T1000 (cell line): ENCODE measurements at regions not wholly inside any gene's neighbourhood (a gene's known extent, or its start where the extent isn't known, plus 50 kb on each side); places are given as distances from the start of the nearest gene placed in this dataset.

ENCODE experiments used
- DNase-seq: peaks from one replicate; lab custom pipeline; 2025; ENCODE audit warnings: mixed read lengths; lab: John Stamatoyannopoulos, UW

DNA sequence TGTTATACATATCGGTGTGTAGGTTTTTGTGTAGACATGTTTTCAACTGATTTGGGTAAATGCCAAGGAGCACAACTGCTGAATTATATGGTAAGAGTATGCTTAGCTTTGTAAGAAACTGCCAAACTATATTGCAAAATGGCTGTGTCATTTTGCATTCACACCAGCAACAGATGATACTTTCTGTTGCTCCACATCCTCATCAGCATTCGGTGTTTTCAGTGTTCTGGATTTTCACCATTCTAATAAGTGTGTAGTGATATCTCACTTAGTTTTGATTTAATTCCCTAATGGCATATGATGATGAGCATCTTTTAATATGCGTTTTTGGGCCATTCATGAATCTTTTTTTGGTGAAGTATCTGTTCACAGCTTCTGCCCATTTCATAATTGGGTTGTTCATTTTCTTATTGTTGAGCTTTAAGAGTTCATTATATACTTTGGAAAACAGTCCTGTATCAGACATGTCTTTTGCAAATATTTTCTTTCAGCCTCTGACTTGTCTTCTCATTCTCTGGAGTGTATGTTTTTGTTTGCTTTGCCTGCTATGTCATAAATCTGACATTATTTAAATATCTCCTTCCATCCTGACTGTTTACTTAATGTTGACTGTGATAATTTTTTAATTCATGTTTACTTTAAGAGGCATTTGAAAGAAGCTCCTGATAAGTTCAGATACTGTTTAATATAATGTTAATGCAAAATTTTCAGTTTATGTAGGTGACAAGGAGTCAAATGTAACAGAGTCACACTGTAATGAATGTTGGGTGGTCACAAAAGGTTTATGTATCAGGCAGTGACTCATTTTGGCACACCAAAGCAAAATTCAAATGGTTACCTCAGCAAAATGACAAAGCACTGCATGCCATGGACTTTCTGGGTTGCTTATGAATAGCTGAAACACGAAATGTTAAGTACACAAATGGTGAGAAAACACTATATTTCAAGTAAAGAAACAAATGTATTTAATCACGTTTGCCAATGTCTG, 181.1 kb upstream of the DAB2 start:
- DNase-seq, result no peak

DNA sequence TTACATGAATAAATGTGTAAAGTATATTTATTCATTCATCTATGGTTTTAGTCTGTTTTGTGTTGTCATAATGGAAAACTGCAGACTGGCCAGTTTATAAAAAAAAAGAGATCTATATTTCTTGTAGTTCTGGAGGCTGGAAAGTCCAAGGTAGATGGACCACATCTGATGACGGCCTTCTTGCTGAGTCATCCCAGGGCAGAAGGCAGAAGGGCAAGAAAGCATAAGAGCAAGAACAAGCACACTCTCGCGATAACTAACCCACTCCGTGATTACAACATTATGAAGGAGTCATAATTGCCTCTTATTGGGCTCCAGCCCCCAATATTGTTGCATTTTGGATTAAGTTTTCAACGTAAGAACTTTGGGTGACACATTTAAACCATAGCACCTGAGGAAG, 180.4 kb upstream of the DAB2 start:
- no peak for DNase-seq

DNA sequence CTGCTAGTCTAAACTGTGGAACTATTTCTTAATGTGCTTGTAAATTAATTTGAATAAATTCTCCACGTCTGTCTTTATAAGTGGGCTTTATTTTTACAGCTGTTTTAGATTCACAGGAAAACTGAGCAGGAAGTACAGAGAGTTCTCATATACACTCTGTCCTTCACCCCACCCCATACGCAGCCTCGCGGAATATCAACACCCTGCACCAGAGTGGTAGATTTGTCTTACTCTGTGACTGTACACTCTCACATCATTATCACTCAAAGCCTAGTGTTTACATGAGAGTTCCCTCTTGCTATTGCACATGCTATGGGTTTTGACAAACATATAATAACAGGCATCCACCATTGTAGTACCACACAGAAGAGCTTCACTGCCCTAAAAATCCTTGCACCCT, 179.7 kb upstream of the DAB2 start:
- no peak for DNase-seq

DNA sequence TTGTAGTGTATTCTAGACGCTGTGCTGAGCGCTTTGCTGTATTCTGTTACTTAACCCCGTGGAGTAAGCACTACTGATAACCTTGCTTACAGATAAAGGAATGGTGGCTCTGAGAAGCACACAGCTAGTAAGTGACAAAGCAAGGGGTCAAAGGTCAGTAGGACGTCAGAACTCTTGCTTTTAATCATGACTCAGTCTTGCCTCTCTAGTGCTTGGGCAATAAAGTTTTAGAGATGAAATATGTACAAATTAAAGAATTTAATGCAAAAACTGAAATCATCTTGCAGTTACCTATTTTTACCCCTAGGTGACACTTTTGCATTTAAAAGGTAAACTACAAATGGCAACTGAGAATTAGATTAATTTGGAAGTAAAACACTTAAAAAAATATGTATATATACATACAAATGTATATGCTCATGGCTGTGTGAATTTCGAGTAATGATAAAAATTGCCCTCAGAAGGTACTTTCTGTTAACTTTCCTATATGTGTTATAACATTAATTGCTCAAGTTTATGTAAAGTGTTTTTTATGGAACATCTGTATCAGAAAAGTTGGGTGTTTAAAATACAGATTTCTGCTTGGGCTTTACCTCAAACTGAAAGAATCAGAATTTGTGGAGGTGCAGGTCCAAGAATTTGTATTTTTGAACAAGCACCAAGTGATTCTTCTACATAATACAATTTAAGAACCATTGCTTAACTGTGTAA, 175.1 kb upstream of the DAB2 start:
- DNase-seq, result no peak

DNA sequence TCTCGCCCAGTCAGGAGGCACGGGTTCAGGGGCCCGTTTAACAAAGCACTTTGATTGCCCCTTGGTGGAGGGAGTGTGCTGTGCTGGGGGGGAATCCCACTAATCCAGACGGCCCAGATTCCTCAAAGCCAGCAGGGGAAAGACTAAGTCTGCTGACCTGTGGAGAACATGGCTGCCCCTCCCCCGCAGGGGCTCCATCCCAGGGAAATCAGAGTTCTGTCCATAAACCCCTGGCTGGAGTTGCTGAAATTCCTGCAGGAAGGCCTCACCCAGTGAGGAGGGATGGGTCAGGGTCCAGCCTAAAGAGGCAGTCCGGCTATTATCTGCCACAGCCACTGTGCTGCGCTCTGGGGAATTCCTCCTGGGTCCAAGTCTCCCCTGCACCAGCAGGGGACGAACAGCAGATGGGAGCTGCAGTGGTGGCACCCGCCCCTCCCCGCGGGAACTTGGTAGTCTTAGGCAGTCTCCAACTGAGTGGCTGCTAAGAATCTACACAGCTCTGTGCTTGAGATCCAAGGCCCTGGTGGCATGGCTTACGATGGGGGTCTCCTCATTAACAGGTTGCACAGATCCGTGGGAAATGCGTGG, 174.0 kb upstream of the DAB2 start:
- DNase-seq, result no peak

DNA sequence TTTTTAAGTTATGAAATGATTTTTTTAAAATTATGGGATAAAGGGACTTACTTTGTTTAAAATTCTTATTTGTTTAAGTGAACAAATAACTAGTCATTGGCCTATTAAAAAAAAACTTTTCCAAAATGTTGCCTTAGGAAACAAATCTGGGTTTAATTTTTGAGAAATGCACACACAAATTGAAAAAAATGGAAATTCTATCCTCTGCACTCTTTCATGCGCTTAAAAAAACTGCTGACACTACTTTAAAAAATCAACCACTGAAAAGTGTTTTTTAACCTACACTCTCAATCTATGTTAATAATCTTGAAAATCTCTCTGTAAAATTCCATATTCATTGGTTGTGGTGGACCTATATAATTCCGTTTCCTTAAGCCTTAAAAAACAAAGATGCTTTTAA, 163.4 kb upstream of the DAB2 start:
- DNase-seq, result no peak

DNA sequence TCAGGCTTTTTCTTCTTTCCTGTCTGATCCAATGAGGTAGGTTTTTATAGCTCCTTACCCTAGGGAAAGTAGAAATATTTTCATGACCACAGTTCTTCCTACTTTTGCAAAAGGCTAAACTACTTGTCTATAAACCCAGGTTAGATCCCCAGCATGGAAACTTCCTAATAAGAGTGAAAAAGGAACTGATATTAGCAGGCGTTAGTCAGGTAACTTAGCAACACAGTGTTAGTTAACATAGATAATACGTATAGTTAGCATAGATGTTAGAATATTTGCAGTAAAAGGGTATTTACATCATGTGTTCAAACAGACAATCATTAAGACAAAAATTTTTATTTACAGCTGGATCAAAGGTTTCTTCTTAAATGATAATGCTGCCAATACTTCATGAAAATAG, 162.9 kb upstream of the DAB2 start:
- no peak for DNase-seq

DNA sequence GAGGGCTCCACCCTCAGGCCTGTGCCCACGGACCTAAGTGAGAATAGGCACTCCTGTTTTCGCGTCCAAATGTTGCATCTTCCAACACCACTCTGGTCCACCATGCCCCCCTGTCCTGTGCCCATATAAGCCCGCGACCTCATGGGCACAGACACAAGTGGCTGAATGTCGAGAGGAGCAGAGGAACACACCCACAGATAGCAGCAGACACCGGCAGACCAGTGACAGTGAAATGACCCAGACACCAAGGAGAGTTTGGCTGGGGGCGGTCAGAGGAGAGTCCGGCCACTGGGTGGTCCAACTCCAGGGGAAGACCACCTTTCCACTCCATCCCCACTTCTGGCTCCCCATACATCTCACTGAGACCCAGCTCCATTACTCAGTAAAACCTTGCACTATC, 161.4 kb upstream of the DAB2 start:
- DNase-seq, result no peak

DNA sequence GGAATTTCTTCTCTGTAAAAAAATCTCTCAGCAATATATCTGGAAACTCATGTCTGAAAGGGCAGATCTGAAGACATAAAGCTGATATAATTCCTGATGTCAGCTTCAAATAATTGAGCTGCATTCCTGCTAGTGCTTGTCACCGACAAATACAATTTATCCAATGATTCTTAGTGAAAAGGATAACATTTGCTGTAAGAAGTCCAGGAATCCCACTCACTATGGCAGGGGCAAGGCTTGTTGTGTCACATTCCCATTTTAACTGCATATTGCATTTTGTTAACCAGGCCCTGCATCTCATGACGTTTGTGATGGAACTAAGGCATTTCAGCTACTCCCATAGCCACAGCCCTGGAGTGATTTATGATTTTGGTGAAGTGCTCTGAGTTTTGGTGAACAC, 160.1 kb upstream of the DAB2 start:
- no peak for DNase-seq

DNA sequence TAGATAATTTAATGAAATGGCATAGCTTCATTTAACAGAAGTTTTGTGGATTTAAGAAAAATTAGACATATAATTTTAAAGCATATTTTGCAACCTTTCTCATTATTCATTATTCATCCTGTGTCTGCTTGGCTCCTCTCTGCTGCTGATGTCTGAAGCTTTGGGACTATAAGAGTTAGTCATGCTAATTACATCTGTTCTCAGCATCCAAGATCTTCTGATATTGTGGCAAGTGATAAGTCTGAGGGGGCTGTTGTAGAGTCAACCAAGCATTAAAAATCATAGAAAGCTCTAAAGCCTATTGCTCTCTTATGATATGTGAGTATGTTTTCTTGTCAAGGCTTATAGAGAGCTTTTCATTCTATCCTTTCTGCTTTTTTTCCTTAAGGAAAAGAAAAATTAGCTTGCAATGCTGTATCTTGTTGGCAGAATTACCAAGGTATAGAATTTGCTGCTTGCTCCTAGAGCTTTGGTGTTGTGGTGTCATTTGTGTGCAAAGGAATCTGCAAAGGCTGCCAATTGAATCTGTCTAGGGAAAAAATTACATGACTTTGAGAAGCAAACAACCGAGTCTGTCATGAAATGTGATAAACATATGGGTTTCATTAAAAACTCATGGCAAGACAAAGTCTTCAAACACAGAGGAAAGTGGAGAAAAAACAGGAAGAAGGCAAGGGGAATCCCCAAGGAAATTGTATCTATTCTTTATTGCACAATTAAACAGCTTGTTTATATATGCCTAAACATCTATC, 156.1 kb upstream of the DAB2 start:
- no peak for DNase-seq

DNA sequence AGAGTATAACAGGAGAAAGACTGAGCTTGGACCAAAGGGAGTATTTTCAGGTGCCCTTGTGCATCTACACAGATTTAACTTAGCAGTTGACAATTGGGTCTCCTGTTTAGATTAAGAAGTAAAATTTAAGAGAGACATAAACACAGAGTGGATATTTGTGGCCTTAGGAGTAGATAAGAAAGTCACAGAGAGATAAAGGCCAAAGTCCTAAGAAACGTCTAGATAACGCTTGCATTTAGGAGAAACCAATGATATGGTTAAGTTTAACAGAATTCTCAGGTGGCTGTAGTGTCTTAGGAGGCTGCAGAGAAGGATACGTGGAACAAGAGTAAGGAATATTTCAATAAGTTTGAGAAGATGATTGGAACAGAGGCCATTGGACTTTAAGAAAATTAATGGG, 155.0 kb upstream of the DAB2 start:
- DNase-seq, result no peak

DNA sequence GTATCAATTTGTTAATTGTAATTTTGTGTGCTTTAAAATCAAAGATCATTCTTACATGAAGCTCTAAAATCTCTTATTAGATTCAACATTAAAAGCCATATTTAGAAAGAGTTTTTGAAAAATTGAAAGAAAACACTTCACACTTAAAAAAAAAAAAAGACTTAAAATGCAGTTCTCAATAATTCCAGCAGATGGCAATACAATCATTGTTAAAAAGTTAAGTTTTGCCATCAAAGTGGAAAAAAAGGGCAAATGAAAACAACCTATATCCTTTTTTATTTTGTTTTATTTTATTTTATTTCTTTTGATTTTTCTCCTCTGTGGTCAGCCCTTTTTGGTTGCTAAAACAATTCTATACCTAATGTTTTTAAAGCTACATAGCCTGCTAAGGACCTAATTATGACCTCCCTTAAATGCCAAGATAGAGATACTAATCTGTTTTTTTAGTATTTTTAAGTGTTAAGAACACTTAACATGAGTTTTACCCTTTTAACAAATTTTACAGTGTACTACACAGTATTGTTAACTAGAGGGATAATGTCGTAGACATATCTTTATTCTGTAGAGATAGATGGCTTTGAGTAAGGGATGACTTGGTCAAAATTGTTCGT, 154.2 kb upstream of the DAB2 start:
- no peak for DNase-seq

DNA sequence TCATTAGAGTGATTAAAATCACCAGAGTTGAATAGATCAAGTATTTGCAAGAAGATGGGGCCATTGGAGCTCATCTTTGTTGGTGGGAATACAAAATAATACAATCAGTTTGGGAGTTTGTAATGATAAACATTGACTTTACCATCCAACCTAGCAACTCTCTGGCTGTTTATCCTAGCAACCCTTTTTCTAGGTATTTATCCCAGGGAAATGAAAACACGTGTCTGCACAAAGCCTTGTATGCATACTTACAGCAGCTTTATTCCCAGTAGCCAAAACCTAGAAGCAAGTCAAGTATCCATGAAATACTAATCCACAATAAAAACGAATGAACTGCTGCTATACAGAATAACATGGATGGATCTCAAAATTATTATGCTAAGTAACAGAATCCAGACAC, 152.7 kb upstream of the DAB2 start:
- DNase-seq, result no peak

DNA sequence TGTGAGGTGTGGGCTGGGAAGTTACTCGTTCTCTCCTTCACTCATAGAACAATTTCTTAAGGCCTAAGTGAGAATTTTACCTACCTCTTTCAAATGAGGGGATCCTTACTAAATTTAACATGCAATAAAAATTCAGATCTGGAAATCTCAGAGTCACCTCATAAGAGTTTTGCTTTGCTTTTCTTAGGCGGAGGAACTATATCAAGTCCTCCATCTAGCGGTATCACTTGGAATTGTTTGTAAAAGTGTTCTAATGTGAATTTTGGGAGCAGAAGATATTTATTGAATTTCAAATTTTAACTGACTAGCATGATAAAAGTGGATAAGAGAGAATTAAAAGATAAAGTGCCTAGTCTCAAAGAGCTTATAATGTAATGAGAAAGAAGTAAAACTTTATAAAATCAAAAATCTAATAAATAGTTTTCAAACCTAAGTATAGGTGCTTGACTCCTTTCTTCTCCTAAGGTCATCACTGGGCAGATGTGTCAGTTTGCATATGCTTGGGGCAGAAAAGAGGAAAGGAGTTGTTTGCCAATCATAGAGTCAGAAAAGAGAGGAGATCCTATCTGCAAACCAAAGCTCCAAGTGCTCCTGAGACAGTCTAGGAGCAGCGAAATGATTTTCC, 145.7 kb upstream of the DAB2 start:
- no peak for DNase-seq

DNA sequence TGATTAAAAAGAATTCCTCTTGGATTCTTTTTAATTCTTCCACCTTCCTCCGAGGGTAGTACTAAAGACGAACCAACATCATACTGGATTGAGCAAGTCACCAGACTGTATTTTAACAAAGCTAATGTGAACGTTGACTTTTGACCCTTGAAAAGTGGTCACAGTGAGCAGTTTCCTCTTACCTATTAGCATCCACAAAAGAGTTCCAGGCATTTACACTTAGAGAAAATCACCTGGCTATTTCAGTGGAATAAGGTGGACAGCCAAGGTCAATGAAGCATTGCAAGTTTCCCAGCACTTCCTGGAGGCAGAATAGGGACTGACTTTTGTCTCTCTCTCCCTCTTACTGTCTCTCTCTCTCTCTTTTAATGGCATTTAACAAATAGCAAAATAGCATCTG, 145.1 kb upstream of the DAB2 start:
- no peak for DNase-seq

DNA sequence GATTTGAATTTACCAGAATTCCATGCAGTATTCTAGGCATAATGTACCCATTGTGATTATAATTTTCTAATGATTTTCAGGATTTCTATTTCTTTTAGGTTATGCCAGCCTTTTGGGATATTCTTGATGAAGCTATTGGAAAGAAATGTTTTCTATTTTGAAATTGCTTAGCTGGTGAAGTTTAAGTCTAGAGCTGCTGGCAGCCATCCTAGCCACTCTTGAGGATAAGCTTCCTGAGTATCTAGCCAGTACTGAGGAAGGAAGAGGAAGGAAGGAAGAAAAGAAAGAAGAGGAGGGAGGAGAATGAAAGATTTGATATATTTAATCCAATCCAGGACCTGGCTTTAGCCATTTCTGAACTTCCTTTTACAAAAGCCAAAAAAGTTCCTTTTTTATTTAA, 142.1 kb upstream of the DAB2 start:
- no peak for DNase-seq

DNA sequence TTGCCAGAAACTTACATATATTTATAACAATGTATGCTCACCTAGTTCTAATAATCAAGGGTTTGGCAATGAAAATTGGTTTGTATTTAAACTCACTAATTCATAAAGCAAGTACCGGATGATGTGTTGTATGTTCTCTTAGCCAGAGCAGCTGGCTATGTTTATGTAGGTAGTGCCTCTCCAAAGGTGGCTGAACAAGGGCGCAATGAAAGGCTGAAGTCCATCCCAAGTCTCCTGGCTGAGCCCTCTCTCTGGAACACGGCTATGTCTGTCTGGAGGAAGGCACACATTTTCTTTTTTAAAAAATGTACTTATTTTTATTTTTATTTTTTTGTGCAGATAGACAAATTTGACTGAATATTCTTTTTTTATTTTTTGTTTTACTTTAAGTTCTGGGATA, 141.2 kb upstream of the DAB2 start:
- no peak for DNase-seq

DNA sequence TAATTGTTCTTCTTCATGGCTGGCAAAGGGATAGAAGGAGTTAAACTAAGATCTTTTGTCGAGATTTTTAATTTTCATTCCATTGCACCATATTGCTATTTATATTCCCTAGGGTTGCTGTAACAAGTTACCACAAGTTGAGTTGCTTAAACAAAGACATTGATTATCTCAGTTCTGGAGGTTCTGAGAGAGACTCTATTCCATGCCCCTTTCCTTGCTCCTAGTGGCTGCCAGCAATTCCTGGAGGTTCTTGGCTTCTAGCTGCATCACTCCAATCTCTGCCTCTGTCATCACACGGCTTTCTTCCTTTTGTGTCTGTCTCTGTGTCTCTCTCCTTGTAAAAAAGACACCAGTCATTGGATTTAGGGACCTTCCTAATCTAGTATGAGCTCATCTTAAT, 136.6 kb upstream of the DAB2 start:
- DNase-seq, result no peak

DNA sequence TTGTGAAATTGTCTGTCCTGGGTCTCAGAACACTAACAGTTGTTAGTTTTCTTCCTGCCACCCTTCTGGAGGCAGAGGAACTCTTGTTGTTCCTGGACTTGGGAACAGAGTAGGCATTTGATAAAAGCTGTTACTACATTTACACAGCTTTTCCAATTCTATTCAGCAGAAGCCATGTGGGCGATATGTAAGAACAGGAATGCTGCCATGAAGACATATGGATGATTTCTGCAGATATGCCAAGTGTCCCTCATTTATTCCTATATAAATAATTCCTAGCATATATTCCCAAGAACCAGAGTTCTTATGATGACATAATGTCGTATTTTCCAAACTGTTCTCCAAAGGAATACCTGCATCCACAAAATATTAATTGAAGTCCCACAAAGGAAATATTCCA, 135.9 kb upstream of the DAB2 start:
- no peak for DNase-seq

DNA sequence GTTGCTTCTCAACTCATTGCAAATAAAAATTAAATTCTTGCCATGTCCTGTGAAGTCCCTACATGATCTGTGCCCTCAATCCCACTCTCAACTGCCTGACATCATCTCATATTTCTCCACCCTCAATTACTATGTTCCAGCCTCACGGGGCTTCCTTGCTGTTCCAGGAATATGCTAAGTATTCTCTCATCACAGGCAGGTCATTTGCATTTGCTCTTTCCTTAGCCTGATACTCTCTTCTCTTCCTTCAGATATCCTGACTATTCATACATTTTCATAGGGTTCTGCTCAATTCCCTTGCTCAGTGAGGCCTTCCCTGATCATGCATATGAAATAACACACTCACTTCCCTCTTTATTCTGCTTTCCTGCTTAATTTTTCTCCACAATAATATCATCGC, 135.1 kb upstream of the DAB2 start:
- DNase-seq, result no peak

DNA sequence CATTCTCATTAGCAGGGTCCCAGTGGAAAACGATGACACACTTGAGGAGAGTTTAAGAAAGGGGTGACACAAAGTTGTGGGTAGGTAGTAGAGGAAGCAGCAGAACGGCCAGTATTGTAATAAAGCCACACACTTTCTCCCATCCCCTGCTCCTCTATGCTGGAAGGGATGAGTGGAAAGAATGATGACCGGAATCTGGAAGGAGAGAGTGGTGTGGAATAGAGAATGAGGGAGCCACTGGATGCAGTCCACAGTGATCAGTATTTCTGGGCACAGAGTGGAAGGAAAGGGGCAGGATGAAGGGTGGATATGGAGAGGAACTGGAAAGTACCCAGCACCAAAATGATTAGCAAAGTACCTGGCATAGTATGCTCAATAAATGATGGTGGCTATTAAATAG, 133.8 kb upstream of the DAB2 start:
- no peak for DNase-seq
